NCI-H2171 (cell line): ENCODE measurements at regions not wholly inside any gene's neighbourhood (a gene's known extent, or its start where the extent isn't known, plus 50 kb on each side); places are given as distances from the start of the nearest gene placed in this dataset.
"Not testable (repeated sequence)": the region's sequence is repeated elsewhere in the genome, so short reads cannot be mapped to it uniquely, and the experiment has no call there.

Source experiments
- DNase-seq: peaks from one replicate; lab custom pipeline; 2025; lab: John Stamatoyannopoulos, UW

- not testable (repeated sequence) for DNase-seq
Observed at GRCh38 chr3:20820872-20821271, 634.9 kb upstream of the SGO1 start.

- no peak for DNase-seq
Observed at GRCh38 chr3:20811631-20812030, 625.6 kb upstream of the SGO1 start.

GRCh38 chr3:20811006-20811405, 625.0 kb upstream of the SGO1 start:
- DNase-seq, result no peak

- DNase-seq, result no peak
Observed at GRCh38 chr3:20810555-20810954, 624.5 kb upstream of the SGO1 start.

- DNase-seq, result no peak
Observed at GRCh38 chr3:20809356-20809755, 623.4 kb upstream of the SGO1 start.

GRCh38 chr3:20808864-20809263, 622.9 kb upstream of the SGO1 start:
- no peak for DNase-seq

GRCh38 chr3:20798666-20799065, 612.7 kb upstream of the SGO1 start:
- no peak for DNase-seq

- DNase-seq, result no peak
Observed at GRCh38 chr3:20787005-20787404, 601.0 kb upstream of the SGO1 start.

- DNase-seq, result no peak
Observed at GRCh38 chr3:20776692-20777091, 590.7 kb upstream of the SGO1 start.

- no peak for DNase-seq
Observed at GRCh38 chr3:20776286-20776685, 590.3 kb upstream of the SGO1 start.

- DNase-seq, result no peak
Observed at GRCh38 chr3:20773320-20773984, 587.4 kb upstream of the SGO1 start.

GRCh38 chr3:20772869-20773268, 586.9 kb upstream of the SGO1 start:
- no peak for DNase-seq

- no peak for DNase-seq
Observed at GRCh38 chr3:20769430-20769829, 583.4 kb upstream of the SGO1 start.

- no peak for DNase-seq
Observed at GRCh38 chr3:20760981-20761380, 575.0 kb upstream of the SGO1 start.

- DNase-seq, result no peak
Observed at GRCh38 chr3:20752416-20752815, 566.4 kb upstream of the SGO1 start.

GRCh38 chr3:20751296-20751695, 565.3 kb upstream of the SGO1 start:
- no peak for DNase-seq

GRCh38 chr3:20747741-20748140, 561.7 kb upstream of the SGO1 start:
- no peak for DNase-seq

- DNase-seq, result no peak
Observed at GRCh38 chr3:20743553-20744321, 557.7 kb upstream of the SGO1 start.

GRCh38 chr3:20742903-20743552, 557.0 kb upstream of the SGO1 start:
- no peak for DNase-seq

GRCh38 chr3:20741381-20741780, 555.4 kb upstream of the SGO1 start:
- no peak for DNase-seq

GRCh38 chr3:20739814-20740213, 553.8 kb upstream of the SGO1 start:
- DNase-seq, result no peak

- no peak for DNase-seq
Observed at GRCh38 chr3:20736287-20736852, 550.4 kb upstream of the SGO1 start.

GRCh38 chr3:20729185-20729584, 543.2 kb upstream of the SGO1 start:
- no peak for DNase-seq
